Cardiac fibroblast (primary cell): ENCODE measurements at regions not wholly inside any gene's neighbourhood (a gene's known extent, or its start where the extent isn't known, plus 50 kb on each side); places are given as distances from the start of the nearest gene placed in this dataset.

ENCODE experiments used
- DNase-seq, 2 donors: peaks; one replicate each; pipeline versions ENCODE4 v3.0.0 to v3.0.0-alpha.2; 2010; ENCODE audit warnings: low read depth in 2 of 2
- H3K4me3 ChIP-seq, 2 donors: replicated peaks in 1 of 2; 1 replicate in 1 of 2; 2 replicates in 1 of 2; pipeline ENCODE4 v1.5.1; 2011; ENCODE audit warnings: low read depth in 2 of 2, low read length in 2 of 2, mild to moderate bottlenecking in 2 of 2, moderate library complexity in 1 of 2
- TF ChIP-seq, protein P1 (sequence below): IDR thresholded peaks from one replicate; pipeline ENCODE4 v1.5.1; 2011; ENCODE audit warnings: low read depth, mild to moderate bottlenecking, low read length, inconsistent platforms

DNA sequence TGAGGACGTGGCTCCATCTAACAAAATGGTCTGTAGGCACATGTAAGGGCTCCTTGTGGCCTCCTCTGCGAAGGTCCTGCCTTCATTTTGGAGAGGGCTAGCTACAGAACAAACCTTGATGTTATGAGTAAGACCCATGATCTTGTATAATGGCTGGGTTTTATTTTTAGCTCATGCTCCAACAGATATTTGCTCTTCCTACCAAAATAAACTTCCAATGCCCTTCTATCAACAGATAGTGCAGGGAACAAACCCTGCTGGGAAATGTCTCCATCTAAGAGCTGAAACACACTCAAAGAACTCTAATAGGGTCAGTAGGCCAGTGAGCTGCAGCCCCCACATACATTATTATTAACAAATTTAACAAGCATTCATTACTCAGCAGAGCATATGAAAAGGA is 189.5 kb downstream of the LURAP1L start:
- no peak overlapping the region for H3K4me3 ChIP-seq
- TF ChIP-seq, protein P1, sequence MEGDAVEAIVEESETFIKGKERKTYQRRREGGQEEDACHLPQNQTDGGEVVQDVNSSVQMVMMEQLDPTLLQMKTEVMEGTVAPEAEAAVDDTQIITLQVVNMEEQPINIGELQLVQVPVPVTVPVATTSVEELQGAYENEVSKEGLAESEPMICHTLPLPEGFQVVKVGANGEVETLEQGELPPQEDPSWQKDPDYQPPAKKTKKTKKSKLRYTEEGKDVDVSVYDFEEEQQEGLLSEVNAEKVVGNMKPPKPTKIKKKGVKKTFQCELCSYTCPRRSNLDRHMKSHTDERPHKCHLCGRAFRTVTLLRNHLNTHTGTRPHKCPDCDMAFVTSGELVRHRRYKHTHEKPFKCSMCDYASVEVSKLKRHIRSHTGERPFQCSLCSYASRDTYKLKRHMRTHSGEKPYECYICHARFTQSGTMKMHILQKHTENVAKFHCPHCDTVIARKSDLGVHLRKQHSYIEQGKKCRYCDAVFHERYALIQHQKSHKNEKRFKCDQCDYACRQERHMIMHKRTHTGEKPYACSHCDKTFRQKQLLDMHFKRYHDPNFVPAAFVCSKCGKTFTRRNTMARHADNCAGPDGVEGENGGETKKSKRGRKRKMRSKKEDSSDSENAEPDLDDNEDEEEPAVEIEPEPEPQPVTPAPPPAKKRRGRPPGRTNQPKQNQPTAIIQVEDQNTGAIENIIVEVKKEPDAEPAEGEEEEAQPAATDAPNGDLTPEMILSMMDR = no peak
- DNase-seq = no peak

DNA sequence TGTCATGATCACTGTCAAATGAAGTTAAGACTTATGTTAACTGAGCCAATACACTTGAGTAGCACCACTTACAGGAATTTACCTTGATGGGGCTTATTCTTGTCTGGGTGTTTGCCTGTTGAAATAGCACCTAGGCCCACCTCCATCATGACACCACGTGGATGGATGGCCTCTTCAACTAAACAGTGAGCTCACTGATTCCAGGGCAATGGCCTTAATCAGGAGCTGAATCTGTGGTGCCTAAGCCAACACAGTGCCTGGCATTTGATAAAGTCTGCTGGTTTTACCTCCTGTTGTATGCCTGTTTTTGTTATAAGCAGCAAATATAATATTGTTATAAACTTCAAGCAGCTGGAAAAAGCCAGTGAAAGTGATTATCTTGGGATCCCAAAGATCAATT is 190.5 kb downstream of the LURAP1L start:
- DNase-seq = no peak

GRCh38 chr9:12968093-12968492 is 193.3 kb downstream of the LURAP1L start:
- TF ChIP-seq, protein P1 = no peak
- no peak overlapping the region for H3K4me3 ChIP-seq
- DNase-seq = peak; percentile 18 to 41

More for the DNA sequence above, 190.5 kb downstream of the LURAP1L start:
- H3K4me3 ChIP-seq = no peak overlapping the region
- TF ChIP-seq, protein P1 = no peak

DNA sequence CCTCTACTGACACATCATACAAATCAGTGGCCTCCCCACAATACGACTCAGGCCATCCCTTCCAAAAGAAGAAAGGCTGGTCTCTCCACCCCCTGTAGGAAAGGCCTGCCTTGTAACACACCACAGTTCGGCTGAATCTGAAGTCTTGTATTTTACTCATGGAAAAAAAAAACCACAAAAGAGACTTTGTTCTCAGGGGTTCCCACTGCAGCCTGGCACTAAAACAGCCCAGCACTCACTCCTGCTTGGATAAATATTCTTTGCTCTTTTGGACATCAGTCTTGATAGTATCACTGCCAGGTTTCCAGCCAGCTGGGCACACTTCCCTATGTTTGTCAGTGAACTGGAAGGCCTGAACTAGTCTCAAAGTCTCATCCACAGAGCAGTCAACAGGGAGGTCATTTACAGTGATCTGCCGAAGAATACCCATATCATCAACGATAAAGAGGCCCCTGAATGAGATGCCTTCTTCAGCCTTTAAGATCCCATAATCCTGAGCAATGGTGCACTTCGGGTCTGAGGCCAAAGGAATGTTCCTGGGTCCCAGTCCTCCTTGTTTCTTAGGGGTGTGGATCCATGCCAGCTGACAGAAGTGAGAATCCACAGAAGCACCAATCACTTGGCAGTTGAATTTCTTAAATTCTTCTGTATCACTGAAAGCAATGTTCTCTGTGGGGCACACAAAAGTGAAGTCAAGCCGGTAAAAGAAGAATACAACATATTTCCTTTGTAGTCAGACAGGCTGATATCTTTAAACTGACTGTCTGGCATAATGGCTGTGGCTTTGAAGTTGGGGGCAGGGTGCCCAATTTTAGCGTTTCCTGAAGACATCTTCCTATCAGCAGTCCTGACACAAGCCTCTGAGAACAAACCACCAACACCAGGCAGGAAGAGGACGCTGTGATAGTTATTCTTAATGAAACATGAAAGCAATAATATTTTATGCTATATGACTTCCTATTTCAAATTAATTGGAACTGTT is 198.1 kb downstream of the LURAP1L start:
- TF ChIP-seq, protein P1 = no peak
- DNase-seq = peak in 1 of 2 donors; percentile 77
- no peak overlapping the region for H3K4me3 ChIP-seq

GRCh38 chr9:12973710-12974109 is 198.9 kb downstream of the LURAP1L start:
- TF ChIP-seq, protein P1 = no peak
- no peak overlapping the region for H3K4me3 ChIP-seq
- peak in 1 of 2 donors; percentile 9 for DNase-seq

DNA sequence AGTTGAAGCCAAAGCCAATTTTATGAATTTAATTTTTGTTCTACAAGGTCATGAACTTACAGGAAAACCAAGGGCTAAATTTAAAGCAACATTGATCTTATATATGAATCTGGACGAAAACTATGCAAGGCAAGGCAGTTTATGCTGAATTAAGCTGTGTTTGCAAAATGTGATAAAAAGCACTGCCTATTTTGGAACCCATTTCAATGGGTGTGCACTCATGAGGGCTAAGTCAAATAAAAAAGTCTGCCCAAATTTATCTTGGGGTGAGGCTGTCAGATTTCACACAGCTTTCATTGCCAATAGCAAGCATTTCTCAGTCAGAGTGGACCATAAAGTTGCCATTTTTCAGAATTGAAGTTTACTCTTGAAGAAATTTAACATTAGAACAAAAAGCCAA is 199.9 kb downstream of the LURAP1L start:
- TF ChIP-seq, protein P1 = no peak
- DNase-seq = no peak
- no peak overlapping the region for H3K4me3 ChIP-seq
